AG04450 (cell line): ENCODE measurements at regions not wholly inside any gene's neighbourhood (a gene's known extent, or its start where the extent isn't known, plus 50 kb on each side); places are given as distances from the start of the nearest gene placed in this dataset.
"Not testable (repeated sequence)": the region's sequence is repeated elsewhere in the genome, so short reads cannot be mapped to it uniquely, and the experiment has no call there.

ENCODE experiments used
- CTCF ChIA-PET: fragments of 300-600, 350-600 bp; formaldehyde crosslinking; extraction: SDS; loops from one replicate; lab custom pipeline; 2022; ENCODE audit warnings: antibody characterized with exemption, inconsistent platforms; lab: Charles Lee
- POLR2A ChIA-PET: fragments of 350-600 bp; formaldehyde crosslinking; extraction: SDS; loops from one replicate; lab custom pipeline; 2021; ENCODE audit warnings: antibody characterized with exemption, inconsistent platforms; lab: Yijun Ruan, JAX
- DNase-seq: peaks from one replicate; pipeline ENCODE4 v3.0.0-alpha.2; 2011; ENCODE audit warnings: low read depth, low spot score
- H3K27ac ChIP-seq: one replicate; pipeline ENCODE4 v1.5.1; 2012; ENCODE audit warnings: low read depth, low read length, control low read depth
- H3K27me3 ChIP-seq: one replicate; pipeline ENCODE4 v1.6.0; 2012; ENCODE audit warnings: low read length; ENCODE audit not compliant: control insufficient read depth, insufficient read depth
- H3K4me3 ChIP-seq: 2 replicates; pipeline ENCODE4 v1.5.1; 2011; ENCODE audit warnings: mild to moderate bottlenecking, low read depth, low read length, control low read depth
- H3K9me3 ChIP-seq: 2 replicates; pipeline ENCODE4 v1.5.1; 2012; ENCODE audit warnings: low read length; ENCODE audit not compliant: control insufficient read depth, insufficient read depth
- CTCF ChIP-seq: IDR thresholded peaks from 2 replicates; pipeline ENCODE4 v1.5.1; 2011; ENCODE audit warnings: low read depth, low read length, control low read depth, inconsistent platforms

GRCh38 chr14:105622329-105622955, 96.1 kb downstream of the TMEM121 start:
- H3K9me3 ChIP-seq = peaks cover 60% of the 10 kb centered on the region
- no peak overlapping the region for H3K27ac ChIP-seq
- no peaks in the 10 kb centered on the region for H3K27me3 ChIP-seq
- no peak for DNase-seq
- no peak overlapping the region for H3K4me3 ChIP-seq
- ChIA-PET POLR2A (no interaction called here), CTCF (no interaction called here)
- no peak for TF ChIP-seq CTCF

- peaks cover 64% of the 10 kb centered on the region for H3K9me3 ChIP-seq
- H3K4me3 ChIP-seq, DNase-seq, CTCF ChIA-PET, POLR2A ChIA-PET, H3K27ac ChIP-seq, H3K27me3 ChIP-seq: not testable (repeated sequence)
These were observed 96.8 kb downstream of the TMEM121 start for GRCh38 chr14:105623178-105623577.

- CTCF ChIA-PET, H3K4me3 ChIP-seq, DNase-seq, H3K27me3 ChIP-seq, H3K27ac ChIP-seq, POLR2A ChIA-PET: not testable (repeated sequence)
- H3K9me3 ChIP-seq = peaks cover 76% of the 10 kb centered on the region
These were observed 98.0 kb downstream of the TMEM121 start for GRCh38 chr14:105624346-105624745.

- peaks cover 81% of the 10 kb centered on the region for H3K9me3 ChIP-seq
- DNase-seq, POLR2A ChIA-PET, CTCF ChIA-PET, H3K27ac ChIP-seq, H3K27me3 ChIP-seq, H3K4me3 ChIP-seq: not testable (repeated sequence)
These were observed 98.5 kb downstream of the TMEM121 start for GRCh38 chr14:105624749-105625434.

GRCh38 chr14:105625448-105625847, 99.1 kb downstream of the TMEM121 start:
- H3K4me3 ChIP-seq, H3K27ac ChIP-seq, DNase-seq, POLR2A ChIA-PET, CTCF ChIA-PET, H3K27me3 ChIP-seq: not testable (repeated sequence)
- peaks cover 82% of the 10 kb centered on the region for H3K9me3 ChIP-seq

- POLR2A ChIA-PET, H3K27me3 ChIP-seq, DNase-seq, CTCF ChIA-PET, H3K27ac ChIP-seq, H3K4me3 ChIP-seq: not testable (repeated sequence)
- H3K9me3 ChIP-seq = peaks cover 87% of the 10 kb centered on the region
These were observed 99.7 kb downstream of the TMEM121 start for GRCh38 chr14:105626111-105626510.

GRCh38 chr14:105626651-105627050, 100.3 kb downstream of the TMEM121 start:
- H3K27ac ChIP-seq, CTCF ChIA-PET, DNase-seq, H3K27me3 ChIP-seq, POLR2A ChIA-PET, H3K4me3 ChIP-seq: not testable (repeated sequence)
- H3K9me3 ChIP-seq = peaks cover 86% of the 10 kb centered on the region

- H3K27ac ChIP-seq, H3K4me3 ChIP-seq, CTCF ChIA-PET, POLR2A ChIA-PET, DNase-seq, H3K27me3 ChIP-seq: not testable (repeated sequence)
- peaks cover 85% of the 10 kb centered on the region for H3K9me3 ChIP-seq
These were observed 100.9 kb downstream of the TMEM121 start for GRCh38 chr14:105627287-105627686.
